SW480 (cell line): ENCODE measurements at regions not wholly inside any gene's neighbourhood (a gene's known extent, or its start where the extent isn't known, plus 50 kb on each side); places are given as distances from the start of the nearest gene placed in this dataset.
"Not testable (repeated sequence)": the region's sequence is repeated elsewhere in the genome, so short reads cannot be mapped to it uniquely, and the experiment has no call there.

Experiments
- DNase-seq: peaks from one replicate; pipeline ENCODE4 v3.0.0-alpha.2; 2016; ENCODE audit warnings: low spot score

DNA sequence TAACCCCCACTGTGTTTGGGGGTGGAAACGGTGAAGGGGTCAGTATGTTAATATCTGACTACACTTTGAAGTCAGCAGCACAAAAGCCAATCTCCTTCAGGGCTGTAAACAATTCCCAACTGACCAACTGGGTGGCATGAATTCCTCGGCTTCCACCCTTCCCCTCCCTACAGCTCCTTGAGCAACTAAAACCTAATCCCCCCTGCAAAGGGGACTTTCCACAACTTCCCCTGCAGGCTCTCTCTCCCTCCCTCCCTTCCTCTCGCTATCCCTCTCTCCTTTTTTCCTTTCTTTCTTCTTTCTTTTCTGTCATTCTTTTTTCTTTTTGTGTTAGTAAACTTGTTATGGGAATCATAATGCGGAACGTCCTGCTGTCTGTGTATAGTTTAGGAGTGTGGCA lies 65.1 kb upstream of the PTCH1 start:
- DNase-seq = no peak

DNA sequence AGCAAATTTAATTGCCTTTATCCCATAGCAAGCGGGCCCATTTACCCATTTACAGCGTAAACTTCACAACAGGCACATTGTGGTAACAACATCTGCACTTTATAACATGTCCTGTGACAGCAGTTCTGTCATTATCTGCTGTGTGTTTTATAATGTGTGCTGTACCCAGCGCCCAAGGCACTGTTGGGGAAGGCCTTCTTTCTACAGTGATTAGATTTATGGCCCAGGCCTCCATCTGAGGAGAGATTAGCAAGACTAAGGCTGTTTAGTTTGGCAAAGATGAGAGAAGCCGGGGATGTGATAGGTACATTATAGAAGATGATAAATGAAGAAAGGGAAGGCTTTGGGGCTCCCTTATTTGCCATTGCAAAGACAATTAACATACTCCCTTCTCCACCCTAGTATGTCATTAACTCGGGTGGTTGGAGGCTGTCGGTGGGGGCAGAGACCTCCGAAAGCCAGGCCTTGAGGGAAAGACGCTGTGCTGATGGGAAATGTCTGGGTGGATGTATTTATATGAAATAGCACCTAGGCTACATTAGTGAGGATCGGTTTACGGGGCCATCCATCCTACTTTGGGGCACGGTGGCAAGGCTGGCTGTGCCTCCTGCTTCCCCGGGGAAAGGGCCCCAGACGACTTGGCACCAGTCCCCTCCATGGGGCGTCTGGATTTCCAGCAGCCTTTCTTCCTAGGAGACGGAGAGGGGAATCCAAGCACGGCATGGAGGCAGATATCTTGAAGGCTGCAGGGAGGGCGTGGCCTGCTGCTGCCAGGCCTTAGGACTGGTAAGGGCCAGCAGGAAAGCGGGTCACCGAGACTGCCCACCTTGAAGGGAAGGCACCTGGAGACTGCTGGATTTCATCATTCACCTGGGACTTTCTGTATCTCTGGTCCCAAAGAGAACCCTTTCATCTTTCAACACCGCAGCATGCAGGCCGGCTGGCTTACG lies 64.3 kb upstream of the PTCH1 start:
- no peak for DNase-seq

DNA sequence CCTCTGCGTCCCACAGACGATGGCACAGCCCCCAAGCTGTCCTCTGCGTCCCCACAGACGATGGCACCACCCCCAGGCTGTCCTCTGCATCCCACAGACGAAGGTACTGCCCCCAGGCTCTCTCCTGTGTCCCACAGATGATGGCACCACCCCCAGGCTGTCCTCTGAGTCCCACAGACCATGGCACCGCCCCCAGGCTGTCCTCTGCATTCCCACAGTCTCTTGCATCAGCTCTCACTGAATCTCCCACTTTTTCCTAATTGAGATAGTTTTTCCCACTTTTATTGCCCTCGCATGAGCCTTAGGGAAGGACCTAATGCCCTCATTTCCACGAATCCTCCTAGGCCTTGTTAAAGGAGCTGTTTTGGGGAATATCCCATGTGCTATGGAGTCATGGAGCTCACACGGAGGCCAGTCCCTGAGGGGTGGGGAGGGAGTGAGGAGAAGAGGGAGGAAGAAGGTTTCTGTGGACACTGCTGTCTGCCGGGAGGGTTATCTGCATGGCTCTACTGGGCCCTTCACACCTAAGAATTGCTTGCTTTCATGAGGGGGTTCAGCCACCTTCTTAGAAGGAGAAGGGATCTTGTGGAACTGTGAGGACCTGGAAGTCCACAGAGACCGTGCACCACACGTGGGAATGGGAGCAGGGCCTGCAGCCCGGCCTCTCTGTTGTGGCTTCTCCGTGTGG lies 58.2 kb upstream of the PTCH1 start:
- peak; percentile 91 for DNase-seq

GRCh38 chr9:95574176-95574575 lies 57.4 kb upstream of the PTCH1 start:
- peak; percentile 76 for DNase-seq

DNA sequence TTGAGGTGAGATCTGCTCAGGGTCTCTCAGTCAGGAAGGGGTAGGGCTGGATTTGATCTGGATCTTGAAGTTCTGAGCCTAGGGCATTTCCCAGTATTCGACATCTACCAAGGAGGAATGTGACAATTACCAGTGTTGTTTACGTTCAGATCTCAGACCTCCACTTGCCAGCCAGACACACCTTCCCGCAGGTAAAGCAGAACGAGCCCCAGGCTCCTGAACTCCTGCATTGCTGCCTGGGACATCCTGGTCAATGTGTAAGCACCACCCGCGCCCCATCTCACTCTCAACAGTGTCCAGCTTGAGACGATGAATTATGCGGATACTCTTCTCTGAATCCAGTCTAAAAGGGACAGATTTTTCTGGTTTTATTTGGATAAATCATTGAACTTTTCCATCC lies 56.7 kb upstream of the PTCH1 start:
- no peak for DNase-seq

DNA sequence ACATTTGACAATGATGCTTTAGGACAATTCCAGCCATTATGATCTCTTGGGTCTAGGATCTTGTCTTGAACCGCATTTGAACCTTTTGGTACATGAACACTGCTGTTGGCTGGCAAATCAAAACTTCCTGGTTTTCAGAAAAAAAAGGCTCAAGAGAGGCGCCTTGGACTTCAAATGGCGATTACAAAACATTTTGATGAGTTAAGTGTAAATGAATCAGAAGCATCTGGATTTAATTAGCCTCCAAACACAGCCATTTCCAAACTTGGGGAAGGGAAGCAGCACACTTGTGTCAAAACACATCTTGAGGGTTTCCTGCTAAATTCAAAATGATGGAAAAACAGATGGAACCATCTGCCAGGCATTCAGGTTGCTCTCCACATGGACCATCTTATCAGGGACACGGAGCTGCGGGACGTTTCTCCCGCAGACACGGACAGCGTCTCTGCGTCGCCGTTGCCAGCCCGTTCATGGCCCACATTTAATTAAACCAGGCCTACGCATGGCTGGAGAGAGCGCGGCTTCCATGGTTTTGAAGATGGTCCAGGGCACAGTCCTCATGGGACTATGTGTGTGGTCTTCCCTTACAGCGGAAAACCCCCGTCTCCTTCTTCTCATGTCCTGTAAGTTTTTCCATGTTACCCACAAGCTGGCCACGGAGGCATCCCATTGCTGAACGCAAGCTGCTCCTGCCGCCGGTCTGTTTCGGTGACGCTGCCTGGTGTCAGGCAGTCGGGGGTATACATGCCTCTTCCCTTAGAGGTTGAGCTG lies 55.8 kb upstream of the PTCH1 start:
- DNase-seq = no peak

DNA sequence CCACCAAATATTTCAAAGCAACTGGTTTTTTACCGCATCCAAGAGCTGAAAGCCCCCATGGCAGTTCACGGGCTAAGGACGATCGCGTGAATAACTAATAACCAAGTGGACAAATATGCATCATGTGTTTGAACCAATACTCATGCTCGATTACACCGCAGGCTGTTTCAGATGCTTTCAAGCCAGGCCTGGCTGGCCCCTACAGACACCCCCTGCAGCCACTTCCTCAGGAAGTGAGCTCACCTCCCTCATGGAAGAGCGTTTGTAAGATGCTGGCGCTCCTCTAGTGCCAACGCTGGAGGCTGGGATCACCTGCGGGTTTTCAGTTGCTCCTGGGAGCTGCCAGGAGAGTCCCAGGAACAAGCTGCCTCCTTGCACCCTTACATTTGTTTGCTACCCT lies 53.9 kb upstream of the PTCH1 start:
- no peak for DNase-seq

- DNase-seq = no peak
These were observed 53.4 kb upstream of the PTCH1 start for GRCh38 chr9:95570150-95570549.

GRCh38 chr9:95568735-95569134 lies 52.0 kb upstream of the PTCH1 start:
- DNase-seq = not testable (repeated sequence)
